MCF 10A (cell line): ENCODE measurements at regions not wholly inside any gene's neighbourhood (a gene's known extent, or its start where the extent isn't known, plus 50 kb on each side); places are given as distances from the start of the nearest gene placed in this dataset.
A peak's percentile ranks its signal among the peaks of the same experiment; 100 is the strongest.

Experiments used
- BruUV-seq: library from RNA; stranded (reverse); fragments of 400-500 nt; replicated peaks from 2 replicates; lab custom pipeline; 2021; lab: Mats Ljungman, UMichigan
- CTCF ChIA-PET: fragments of 300-600 bp; sonication (Branson Sonifier 250); formaldehyde crosslinking; extraction: SDS; loops from one replicate; lab custom pipeline; 2021; ENCODE audit warnings: antibody characterized with exemption, inconsistent platforms; lab: Yijun Ruan, JAX
- POLR2A ChIA-PET: fragments of 300-600, 350-650 bp; sonication (Branson Sonifier 250); formaldehyde crosslinking; extraction: SDS; loops from one replicate; lab custom pipeline; 2020; ENCODE audit warnings: antibody characterized with exemption, inconsistent platforms; lab: Yijun Ruan, JAX
- DNase-seq: peaks from one replicate; pipeline ENCODE4 v3.0.0-alpha.2; 2018; ENCODE audit not compliant: unreplicated experiment
- H3K27ac Mint-ChIP-seq: one replicate; pipeline ENCODE4 v1.8.0; 2022; ENCODE audit warnings: mild to moderate bottlenecking, low read depth, mixed read lengths; ENCODE audit not compliant: unreplicated experiment
- H3K27me3 Mint-ChIP-seq: one replicate; pipeline ENCODE4 v1.8.0; 2022; ENCODE audit warnings: mixed read lengths; ENCODE audit not compliant: insufficient read depth, unreplicated experiment
- H3K36me3 Mint-ChIP-seq: one replicate; pipeline ENCODE4 v1.8.0; 2022; ENCODE audit warnings: mild to moderate bottlenecking, moderate library complexity, mixed read lengths; ENCODE audit not compliant: insufficient read depth, unreplicated experiment
- H3K4me1 Mint-ChIP-seq: one replicate; pipeline ENCODE4 v1.8.0; 2022; ENCODE audit warnings: mixed read lengths; ENCODE audit not compliant: insufficient read depth, unreplicated experiment
- H3K4me3 Mint-ChIP-seq: one replicate; pipeline ENCODE4 v1.8.0; 2022; ENCODE audit warnings: mild to moderate bottlenecking, moderate library complexity, mixed read lengths; ENCODE audit not compliant: unreplicated experiment
- H3K9me3 Mint-ChIP-seq: one replicate; pipeline ENCODE4 v1.8.0; 2022; ENCODE audit warnings: mixed read lengths; ENCODE audit not compliant: unreplicated experiment
- intact Hi-C: fragments of 100-400 bp; cut with micrococcal nuclease; formaldehyde crosslinking; loops from 2 replicates; pipeline ENCODE4 v1.14.1; 2022
- TF ChIP-seq, protein P1 (sequence below): fragments of 200-600 bp; IDR thresholded peaks from one replicate; pipeline ENCODE4 v1.8.0; 2022; ENCODE audit warnings: antibody characterized with exemption, mild to moderate bottlenecking; ENCODE audit not compliant: unreplicated experiment

DNA sequence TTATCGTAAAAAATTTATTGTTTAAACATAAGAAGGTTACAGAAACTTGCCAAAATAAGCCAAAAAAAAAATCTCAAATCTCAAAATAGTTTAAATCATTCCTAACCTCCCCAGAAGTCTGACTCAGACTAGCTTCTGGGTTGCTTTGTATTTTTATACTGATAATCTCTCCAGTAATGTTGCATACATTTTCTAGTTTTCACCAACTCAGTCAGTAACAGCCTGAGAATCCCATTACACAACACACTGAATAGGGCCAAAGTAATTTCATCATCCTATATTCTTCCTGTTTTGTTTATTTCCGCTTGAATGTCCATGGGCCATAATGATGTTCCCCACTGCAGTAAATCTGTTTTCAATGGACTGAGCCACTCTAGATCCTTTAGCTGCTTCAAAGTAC, 478.5 kb downstream of the GPAM start:
- ChIA-PET CTCF (interaction anchor here (1.3 kb wide), 1 partner anchor 629 kb away, joined by 3 read pairs; the partner anchor contains the start of gene ADRA2A), POLR2A (interaction anchor here (1.2 kb wide), 1 partner anchor 10 kb away, joined by 3 read pairs; no protein-coding TSS in a partner anchor)
- no TSS peak for BruUV-seq
- Mint-ChIP-seq H3K4me1 (peaks cover 5% of the 10 kb centered on the region), H3K27me3 (no peaks in the 10 kb centered on the region), H3K27ac (no peak overlapping the region), H3K36me3 (no peaks in the 10 kb centered on the region), H3K9me3 (peaks cover 10% of the 10 kb centered on the region), H3K4me3 (no peak overlapping the region)
- peak; percentile 18 for DNase-seq
- TF ChIP-seq, protein P1, sequence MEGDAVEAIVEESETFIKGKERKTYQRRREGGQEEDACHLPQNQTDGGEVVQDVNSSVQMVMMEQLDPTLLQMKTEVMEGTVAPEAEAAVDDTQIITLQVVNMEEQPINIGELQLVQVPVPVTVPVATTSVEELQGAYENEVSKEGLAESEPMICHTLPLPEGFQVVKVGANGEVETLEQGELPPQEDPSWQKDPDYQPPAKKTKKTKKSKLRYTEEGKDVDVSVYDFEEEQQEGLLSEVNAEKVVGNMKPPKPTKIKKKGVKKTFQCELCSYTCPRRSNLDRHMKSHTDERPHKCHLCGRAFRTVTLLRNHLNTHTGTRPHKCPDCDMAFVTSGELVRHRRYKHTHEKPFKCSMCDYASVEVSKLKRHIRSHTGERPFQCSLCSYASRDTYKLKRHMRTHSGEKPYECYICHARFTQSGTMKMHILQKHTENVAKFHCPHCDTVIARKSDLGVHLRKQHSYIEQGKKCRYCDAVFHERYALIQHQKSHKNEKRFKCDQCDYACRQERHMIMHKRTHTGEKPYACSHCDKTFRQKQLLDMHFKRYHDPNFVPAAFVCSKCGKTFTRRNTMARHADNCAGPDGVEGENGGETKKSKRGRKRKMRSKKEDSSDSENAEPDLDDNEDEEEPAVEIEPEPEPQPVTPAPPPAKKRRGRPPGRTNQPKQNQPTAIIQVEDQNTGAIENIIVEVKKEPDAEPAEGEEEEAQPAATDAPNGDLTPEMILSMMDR: no peak
- intact Hi-C loops: no loop called here

DNA sequence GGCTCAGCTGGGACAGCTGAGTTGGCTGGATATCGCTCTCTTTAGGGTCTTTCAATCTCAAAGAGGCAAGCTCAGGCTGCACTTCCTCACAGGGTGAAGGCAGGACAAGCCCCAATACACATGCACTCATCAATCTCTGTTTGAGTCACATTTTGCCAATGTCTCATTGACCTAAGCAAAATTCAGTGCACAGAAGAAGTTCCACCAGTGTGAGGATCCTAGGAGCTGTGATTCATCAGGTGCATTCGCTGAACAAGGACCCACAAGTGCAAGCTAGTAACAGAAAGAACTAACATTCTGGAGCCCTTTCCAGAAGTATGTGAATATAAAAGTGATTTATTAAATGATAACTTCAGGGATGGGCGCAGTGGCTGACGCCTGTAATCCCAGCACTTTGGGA, 477.2 kb downstream of the GPAM start:
- Mint-ChIP-seq H3K27me3 (no peaks in the 10 kb centered on the region), H3K9me3 (peaks cover 10% of the 10 kb centered on the region), H3K36me3 (no peaks in the 10 kb centered on the region), H3K4me3 (no peak overlapping the region), H3K4me1 (peaks cover 5% of the 10 kb centered on the region), H3K27ac (no peak overlapping the region)
- DNase-seq: no peak
- TF ChIP-seq, protein P1: no peak
- ChIA-PET POLR2A (no interaction called here), CTCF (no interaction called here)
- intact Hi-C loops: no loop called here
- BruUV-seq: no TSS peak

DNA sequence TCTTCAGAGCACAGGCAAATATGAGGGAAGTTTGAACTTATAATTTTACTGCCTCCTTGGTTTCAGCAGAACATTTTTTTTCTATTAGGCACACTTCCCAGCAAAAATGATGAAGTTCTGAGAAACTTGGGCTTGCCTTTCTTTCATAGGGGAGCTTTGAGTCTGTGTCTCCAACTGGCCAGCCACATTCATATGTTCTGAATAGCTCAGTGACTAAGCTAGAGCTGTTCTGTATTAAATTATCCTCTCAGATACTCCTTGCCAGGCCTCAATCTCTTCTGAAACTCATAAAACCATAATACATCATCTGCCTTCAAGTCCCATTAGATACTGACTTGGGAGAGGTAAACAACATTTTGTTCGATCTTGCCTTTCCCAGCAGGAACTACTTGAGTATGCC, 476.5 kb downstream of the GPAM start:
- Mint-ChIP-seq H3K27me3 (no peaks in the 10 kb centered on the region), H3K27ac (no peak overlapping the region), H3K9me3 (peaks cover 17% of the 10 kb centered on the region), H3K36me3 (no peaks in the 10 kb centered on the region), H3K4me3 (no peak overlapping the region), H3K4me1 (peaks cover 5% of the 10 kb centered on the region)
- BruUV-seq: no TSS peak
- DNase-seq: no peak
- TF ChIP-seq, protein P1: no peak
- POLR2A ChIA-PET: no interaction called here
- CTCF ChIA-PET: no interaction called here
- intact Hi-C loops: no loop called here

DNA sequence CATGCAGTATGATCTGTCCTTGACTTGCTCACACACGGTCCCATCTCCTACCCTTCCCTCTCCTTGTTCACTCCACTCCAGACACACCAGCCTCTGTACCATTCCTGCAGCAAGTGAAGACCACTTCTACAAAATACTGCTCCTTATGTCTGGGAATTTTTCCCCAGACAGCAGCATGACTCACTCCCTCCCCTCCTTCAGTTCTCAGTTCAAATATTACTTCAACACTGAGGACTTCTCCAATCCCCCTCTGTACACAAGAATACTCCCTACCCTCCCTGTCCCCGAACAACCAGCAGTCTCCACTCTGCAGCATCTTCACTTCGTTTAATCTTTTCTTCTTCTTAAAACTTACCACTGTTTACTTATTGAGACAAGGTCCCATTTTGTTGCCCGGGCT, 474.0 kb downstream of the GPAM start:
- POLR2A ChIA-PET: no interaction called here
- Mint-ChIP-seq H3K27ac (no peak overlapping the region), H3K9me3 (peaks cover 8% of the 10 kb centered on the region), H3K36me3 (no peaks in the 10 kb centered on the region), H3K4me1 (peaks cover 5% of the 10 kb centered on the region), H3K27me3 (no peaks in the 10 kb centered on the region), H3K4me3 (no peak overlapping the region)
- CTCF ChIA-PET: interaction anchor here (0.6 kb wide), 1 partner anchor 1678 kb away, joined by 4 read pairs; no protein-coding TSS in a partner anchor
- DNase-seq: no peak
- intact Hi-C loops: no loop called here
- TF ChIP-seq, protein P1: no peak
- BruUV-seq: no TSS peak
